ENCODE measurements at regions not wholly inside any gene's neighbourhood (a gene's known extent, or its start where the extent isn't known, plus 50 kb on each side); places are given as distances from the start of the nearest gene placed in this dataset.

DNA sequence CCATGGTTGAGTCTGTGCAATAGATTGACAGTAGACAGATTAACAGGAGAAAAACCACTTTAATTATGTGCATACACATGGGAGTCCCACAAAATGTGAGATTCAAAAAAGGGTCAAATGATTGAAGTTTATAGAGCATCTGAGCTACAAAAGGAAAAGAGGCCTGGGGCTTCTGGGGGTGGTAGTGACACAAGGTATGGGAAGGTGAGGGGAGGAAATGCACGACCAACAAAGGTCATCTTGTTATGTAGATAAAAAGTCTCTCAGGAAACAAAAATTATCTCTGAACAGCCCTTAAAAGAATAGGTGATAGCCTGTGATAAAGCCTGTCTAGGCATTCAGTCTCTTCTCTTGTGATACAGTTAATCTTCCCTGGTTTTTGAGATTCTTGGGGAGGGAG lies 141.7 kb downstream of the SEC23IP start:
- Mint-ChIP-seq H3K27me3 (ENCODE audit: low read depth) (no peaks in the 10 kb centered on the region), H3K36me3 (ENCODE audit: insufficient read depth in 1 of 3, low read depth in 3 of 3) (peaks cover 0 to 5% (median 3%) of the 10 kb centered on the region in 3 experiments; a peak in 3 of 7 replicates)
- no CpG with 5 or more reads among the region's 1 CpG for WGBS (ENCODE audit: extremely low coverage, insufficient read length, low lambda C conversion rate)

More for the DNA sequence above, 141.7 kb downstream of the SEC23IP start:
- H2AK5ac ChIP-seq (ENCODE audit: insufficient read length, low read length): no peak overlapping the region
- no peak overlapping the region for H4K91ac ChIP-seq (ENCODE audit: insufficient read length, low read depth, low read length)
- H2AFZ ChIP-seq (ENCODE audit: low read length): no peak overlapping the region
- no peak overlapping the region for H3K4ac ChIP-seq (ENCODE audit: low read depth, low read length)
- H2BK120ac ChIP-seq (ENCODE audit: low read depth, low read length, poor library complexity, severe bottlenecking): no peak overlapping the region
- no peak overlapping the region for H3T11ph ChIP-seq (ENCODE audit: low read length)
- H3K4me2 ChIP-seq (ENCODE audit: insufficient read depth, insufficient read length, low read length): no peak overlapping the region
- H4K20me1 ChIP-seq (ENCODE audit: control insufficient read depth, insufficient read depth, insufficient read length): no peaks in the 10 kb centered on the region
- no peaks in the 10 kb centered on the region for H3K9me3 ChIP-seq (ENCODE audit: control insufficient read depth, low read depth, low read length)
- no peak overlapping the region for H3K56ac ChIP-seq (ENCODE audit: insufficient read length, low read depth, low read length)
- H2BK5ac ChIP-seq (ENCODE audit: insufficient read length, low read length): no peak overlapping the region
- H3K23me2 ChIP-seq (ENCODE audit: insufficient read length, low read depth, low read length, poor library complexity, severe bottlenecking): no peaks in the 10 kb centered on the region
- DNase-seq: no peak
- no peak overlapping the region for H3K4me3 Mint-ChIP-seq
- H3K27ac Mint-ChIP-seq: no peak overlapping the region
- H3K27me3 ChIP-seq (ENCODE audit: insufficient read depth, low read length): no peaks in the 10 kb centered on the region
- H2BK15ac ChIP-seq (ENCODE audit: low read depth, low read length): no peak overlapping the region
- peaks cover 20 to 25% of the 10 kb centered on the region in 2 experiments for H3K4me1 Mint-ChIP-seq
- H2BK20ac ChIP-seq (ENCODE audit: low read depth, low read length, poor library complexity, severe bottlenecking): no peak overlapping the region
- H3K9ac ChIP-seq (ENCODE audit: extremely low read depth, insufficient read length, low read length): no peak overlapping the region
- TF ChIP-seq, protein P1, sequence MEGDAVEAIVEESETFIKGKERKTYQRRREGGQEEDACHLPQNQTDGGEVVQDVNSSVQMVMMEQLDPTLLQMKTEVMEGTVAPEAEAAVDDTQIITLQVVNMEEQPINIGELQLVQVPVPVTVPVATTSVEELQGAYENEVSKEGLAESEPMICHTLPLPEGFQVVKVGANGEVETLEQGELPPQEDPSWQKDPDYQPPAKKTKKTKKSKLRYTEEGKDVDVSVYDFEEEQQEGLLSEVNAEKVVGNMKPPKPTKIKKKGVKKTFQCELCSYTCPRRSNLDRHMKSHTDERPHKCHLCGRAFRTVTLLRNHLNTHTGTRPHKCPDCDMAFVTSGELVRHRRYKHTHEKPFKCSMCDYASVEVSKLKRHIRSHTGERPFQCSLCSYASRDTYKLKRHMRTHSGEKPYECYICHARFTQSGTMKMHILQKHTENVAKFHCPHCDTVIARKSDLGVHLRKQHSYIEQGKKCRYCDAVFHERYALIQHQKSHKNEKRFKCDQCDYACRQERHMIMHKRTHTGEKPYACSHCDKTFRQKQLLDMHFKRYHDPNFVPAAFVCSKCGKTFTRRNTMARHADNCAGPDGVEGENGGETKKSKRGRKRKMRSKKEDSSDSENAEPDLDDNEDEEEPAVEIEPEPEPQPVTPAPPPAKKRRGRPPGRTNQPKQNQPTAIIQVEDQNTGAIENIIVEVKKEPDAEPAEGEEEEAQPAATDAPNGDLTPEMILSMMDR (conservative IDR thresholded peaks at IDR 0.05): no peak
- H3K27ac ChIP-seq (ENCODE audit: insufficient read length, low read depth, low read length): no peak overlapping the region
- H3K18ac ChIP-seq (ENCODE audit: insufficient read length, low read depth, low read length): no peak overlapping the region
- H3K14ac ChIP-seq (ENCODE audit: insufficient read depth, low read length): no peak overlapping the region
- H3K79me1 ChIP-seq (ENCODE audit: insufficient read depth, low read depth, low read length, poor library complexity, severe bottlenecking): no peaks in the 10 kb centered on the region
- no peak overlapping the region for H4K8ac ChIP-seq (replicated peaks; ENCODE audit: insufficient read length, low read depth, low read length)
- H4K5ac ChIP-seq (ENCODE audit: insufficient read length, low read depth, low read length): no peak overlapping the region
- H3K79me2 ChIP-seq (ENCODE audit: insufficient read depth, low read length): no peaks in the 10 kb centered on the region
- H3K9me3 Mint-ChIP-seq: peaks cover 0 to 6% of the 10 kb centered on the region in 2 experiments; a peak in 2 of 5 replicates
- no peak overlapping the region for H2BK12ac ChIP-seq (ENCODE audit: insufficient read length, low read depth, low read length)
- no peak overlapping the region for H3K23ac ChIP-seq (ENCODE audit: insufficient read length, low read depth, low read length)
- peaks cover 3% of the 10 kb centered on the region for H3K4me1 ChIP-seq (ENCODE audit: insufficient read depth, low read length)

Measured in H9 (cell line).